HCT116 (cell line): ENCODE measurements at regions not wholly inside any gene's neighbourhood (a gene's known extent, or its start where the extent isn't known, plus 50 kb on each side); places are given as distances from the start of the nearest gene placed in this dataset.

ENCODE experiments used
- CTCF ChIP-seq, 3 experiments: fragments of 200-600 bp in 1 of 3; sonication (generic) in 1 of 3; IDR thresholded peaks in 2 of 3; conservative IDR thresholded peaks in 1 of 3; 2 replicates each; pipeline ENCODE4 v1.5.1; 2012 to 2017; ENCODE audit warnings: low read depth in 2 of 3, low read length in 2 of 3, antibody characterized with exemption in 1 of 3, borderline replicate concordance in 1 of 3, control low read depth in 1 of 3, mild to moderate bottlenecking in 1 of 3, mixed read lengths in 1 of 3, mixed run types in 1 of 3, moderate library complexity in 1 of 3; ENCODE audit not compliant: insufficient read depth in 1 of 3
- EZH2phosphoT487 ChIP-seq: fragments of 200-600 bp; IDR thresholded peaks from 2 replicates; pipeline ENCODE4 v1.6.1; 2018; ENCODE audit warnings: antibody characterized with exemption, borderline replicate concordance
- FOSL1 ChIP-seq: IDR thresholded peaks from 2 replicates; pipeline ENCODE4 v1.6.1; 2012; ENCODE audit warnings: low read depth
- MAX ChIP-seq: IDR thresholded peaks from 2 replicates; pipeline ENCODE4 v1.6.1; 2012
- SIN3A ChIP-seq: IDR thresholded peaks from 2 replicates; pipeline ENCODE4 v1.6.1; 2012; ENCODE audit warnings: low read depth
- ZFX ChIP-seq: fragments of 450-650 bp; IDR thresholded peaks from 2 replicates; pipeline ENCODE4 v1.6.1; 2017

- no peak for TF ChIP-seq CTCF (IDR thresholded peaks at IDR 0.05 in 2 of 3, conservative IDR thresholded peaks at IDR 0.05 in 1 of 3; ENCODE audit: borderline replicate concordance in 1 of 3, insufficient read depth in 1 of 3, low read depth in 2 of 3, low read length in 2 of 3)
- no peak for TF ChIP-seq EZH2phosphoT487
- TF ChIP-seq FOSL1 = no peak
- TF ChIP-seq SIN3A = no peak
- TF ChIP-seq ZFX = no peak
- no peak for TF ChIP-seq MAX
Measured at GRCh38 chr13:24616514-24616913, 63.7 kb upstream of the ATP12A start.
